ENCODE measurements at regions not wholly inside any gene's neighbourhood (a gene's known extent, or its start where the extent isn't known, plus 50 kb on each side); places are given as distances from the start of the nearest gene placed in this dataset.

DNA sequence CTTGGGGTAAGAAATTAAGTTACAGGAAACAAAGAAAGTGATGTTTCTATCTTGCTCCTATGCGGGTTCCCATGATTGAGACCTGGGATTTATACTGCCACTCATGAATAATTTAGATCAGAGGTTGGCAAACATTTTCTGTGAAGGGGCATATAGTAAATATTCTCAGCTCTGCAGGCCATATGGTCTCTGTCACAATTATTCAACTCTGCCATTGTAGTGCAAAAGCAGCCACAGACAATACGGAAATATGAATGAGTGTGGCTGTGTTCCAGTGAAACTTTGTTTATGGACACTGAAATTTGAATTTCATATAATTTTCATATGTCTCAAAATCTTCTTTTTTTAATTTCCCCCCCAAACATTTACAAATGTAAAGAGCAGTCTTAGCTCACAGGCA lies 127.2 kb downstream of the FOXD2 start:
- H3K9ac ChIP-seq, result no peak overlapping the region
- H3K4me2 ChIP-seq (ENCODE audit: low read length), result no peak overlapping the region
- no peaks in the 10 kb centered on the region for H3K36me3 ChIP-seq (ENCODE audit: control insufficient read depth, insufficient read depth, low read length)
- H3K4me1 ChIP-seq, result no peaks in the 10 kb centered on the region
- no peaks in the 10 kb centered on the region for H3K9me3 ChIP-seq (ENCODE audit: control insufficient read depth, low read length)
- no peak overlapping the region for H3K4me3 ChIP-seq (ENCODE audit: low read depth, low read length)
- no peaks in the 10 kb centered on the region for H3K27me3 ChIP-seq (ENCODE audit: control insufficient read depth, insufficient read depth, low read length)
- TF ChIP-seq, protein P1, sequence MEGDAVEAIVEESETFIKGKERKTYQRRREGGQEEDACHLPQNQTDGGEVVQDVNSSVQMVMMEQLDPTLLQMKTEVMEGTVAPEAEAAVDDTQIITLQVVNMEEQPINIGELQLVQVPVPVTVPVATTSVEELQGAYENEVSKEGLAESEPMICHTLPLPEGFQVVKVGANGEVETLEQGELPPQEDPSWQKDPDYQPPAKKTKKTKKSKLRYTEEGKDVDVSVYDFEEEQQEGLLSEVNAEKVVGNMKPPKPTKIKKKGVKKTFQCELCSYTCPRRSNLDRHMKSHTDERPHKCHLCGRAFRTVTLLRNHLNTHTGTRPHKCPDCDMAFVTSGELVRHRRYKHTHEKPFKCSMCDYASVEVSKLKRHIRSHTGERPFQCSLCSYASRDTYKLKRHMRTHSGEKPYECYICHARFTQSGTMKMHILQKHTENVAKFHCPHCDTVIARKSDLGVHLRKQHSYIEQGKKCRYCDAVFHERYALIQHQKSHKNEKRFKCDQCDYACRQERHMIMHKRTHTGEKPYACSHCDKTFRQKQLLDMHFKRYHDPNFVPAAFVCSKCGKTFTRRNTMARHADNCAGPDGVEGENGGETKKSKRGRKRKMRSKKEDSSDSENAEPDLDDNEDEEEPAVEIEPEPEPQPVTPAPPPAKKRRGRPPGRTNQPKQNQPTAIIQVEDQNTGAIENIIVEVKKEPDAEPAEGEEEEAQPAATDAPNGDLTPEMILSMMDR (IDR thresholded peaks at IDR 0.05), result no peak
- no peaks in the 10 kb centered on the region for H3K79me2 ChIP-seq
- no peak overlapping the region for H2AFZ ChIP-seq
- no peak overlapping the region for H3K27ac ChIP-seq

DNA sequence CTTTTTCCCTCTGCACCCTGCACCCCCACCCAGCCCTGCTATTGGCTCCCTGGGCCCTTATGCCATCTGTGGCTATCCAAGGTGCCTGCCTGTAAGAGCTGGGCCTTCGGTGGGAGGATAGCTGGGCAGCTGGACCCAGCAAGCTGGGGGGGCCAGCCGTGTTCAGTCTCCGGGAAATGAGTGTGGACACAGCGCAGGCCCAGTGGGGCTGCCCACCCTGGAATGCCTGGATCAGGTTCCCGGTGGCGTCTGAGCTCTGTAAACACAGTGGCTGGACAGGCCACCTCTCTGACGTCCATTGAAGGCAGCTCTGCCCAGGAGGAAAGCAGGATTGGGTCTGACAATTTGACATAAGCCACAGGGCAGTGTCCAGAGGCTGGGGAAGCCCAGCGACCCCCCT lies 127.8 kb downstream of the FOXD2 start:
- H3K27me3 ChIP-seq (ENCODE audit: control insufficient read depth, insufficient read depth, low read length), result no peaks in the 10 kb centered on the region
- H3K9ac ChIP-seq, result no peak overlapping the region
- no peak overlapping the region for H2AFZ ChIP-seq
- no peaks in the 10 kb centered on the region for H3K9me3 ChIP-seq (ENCODE audit: control insufficient read depth, low read length)
- TF ChIP-seq, protein P1 (IDR thresholded peaks at IDR 0.05), result no peak
- no peak overlapping the region for H3K27ac ChIP-seq
- no peak overlapping the region for H3K4me3 ChIP-seq (ENCODE audit: low read depth, low read length)
- H3K4me2 ChIP-seq (ENCODE audit: low read length), result no peak overlapping the region
- no peaks in the 10 kb centered on the region for H3K36me3 ChIP-seq (ENCODE audit: control insufficient read depth, insufficient read depth, low read length)
- H3K4me1 ChIP-seq, result no peaks in the 10 kb centered on the region
- H3K79me2 ChIP-seq, result no peaks in the 10 kb centered on the region

DNA sequence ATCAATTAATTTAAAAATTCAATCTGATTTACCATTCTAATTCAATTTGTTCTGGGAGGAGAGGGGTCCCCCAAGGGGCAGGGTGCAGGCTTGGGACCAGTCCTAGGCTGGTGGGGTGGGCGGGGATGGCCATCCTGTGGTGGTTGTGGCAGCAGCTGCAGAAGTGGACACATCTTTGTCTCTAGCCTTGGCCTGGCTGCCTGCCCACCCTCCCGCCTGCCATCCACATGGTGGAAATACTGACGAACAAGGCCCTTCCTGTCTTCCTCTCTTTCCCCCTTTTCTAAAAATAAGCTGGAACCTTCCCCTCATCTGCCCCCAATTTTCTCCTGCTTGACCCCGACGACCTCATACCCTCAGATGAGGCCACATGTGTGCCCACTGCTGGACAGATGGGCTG lies 130.9 kb downstream of the FOXD2 start:
- H3K4me2 ChIP-seq (ENCODE audit: low read length), result no peak overlapping the region
- H3K36me3 ChIP-seq (ENCODE audit: control insufficient read depth, insufficient read depth, low read length), result no peaks in the 10 kb centered on the region
- TF ChIP-seq, protein P1 (IDR thresholded peaks at IDR 0.05), result no peak
- no peak overlapping the region for H3K27ac ChIP-seq
- no peaks in the 10 kb centered on the region for H3K79me2 ChIP-seq
- H3K9me3 ChIP-seq (ENCODE audit: control insufficient read depth, low read length), result no peaks in the 10 kb centered on the region
- no peaks in the 10 kb centered on the region for H3K4me1 ChIP-seq
- H3K4me3 ChIP-seq (ENCODE audit: low read depth, low read length), result no peak overlapping the region
- H3K9ac ChIP-seq, result no peak overlapping the region
- no peaks in the 10 kb centered on the region for H3K27me3 ChIP-seq (ENCODE audit: control insufficient read depth, insufficient read depth, low read length)
- no peak overlapping the region for H2AFZ ChIP-seq

DNA sequence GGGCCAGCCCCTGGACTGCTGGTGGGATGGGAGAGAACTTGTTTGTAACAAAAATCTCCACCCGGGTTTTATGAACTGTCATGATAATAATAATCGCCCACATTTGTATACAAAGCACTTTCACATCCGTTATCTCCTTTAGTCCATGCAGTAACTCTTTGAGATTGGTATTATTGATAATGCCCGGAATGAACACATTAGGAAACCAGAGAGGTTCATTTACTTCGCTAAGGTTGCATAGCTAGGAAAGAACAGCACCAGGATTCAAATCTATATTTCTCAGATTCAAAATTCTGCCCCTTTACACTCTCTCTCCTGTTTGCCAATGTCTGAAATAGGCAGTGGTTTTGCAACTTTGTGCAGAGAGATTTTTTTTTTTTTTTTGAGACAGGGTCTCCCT lies 131.4 kb downstream of the FOXD2 start:
- no peaks in the 10 kb centered on the region for H3K36me3 ChIP-seq (ENCODE audit: control insufficient read depth, insufficient read depth, low read length)
- no peaks in the 10 kb centered on the region for H3K27me3 ChIP-seq (ENCODE audit: control insufficient read depth, insufficient read depth, low read length)
- TF ChIP-seq, protein P1 (IDR thresholded peaks at IDR 0.05), result no peak
- no peaks in the 10 kb centered on the region for H3K4me1 ChIP-seq
- H3K9me3 ChIP-seq (ENCODE audit: control insufficient read depth, low read length), result no peaks in the 10 kb centered on the region
- no peak overlapping the region for H2AFZ ChIP-seq
- no peak overlapping the region for H3K4me3 ChIP-seq (ENCODE audit: low read depth, low read length)
- no peak overlapping the region for H3K4me2 ChIP-seq (ENCODE audit: low read length)
- H3K9ac ChIP-seq, result no peak overlapping the region
- H3K79me2 ChIP-seq, result no peaks in the 10 kb centered on the region
- H3K27ac ChIP-seq, result no peak overlapping the region

DNA sequence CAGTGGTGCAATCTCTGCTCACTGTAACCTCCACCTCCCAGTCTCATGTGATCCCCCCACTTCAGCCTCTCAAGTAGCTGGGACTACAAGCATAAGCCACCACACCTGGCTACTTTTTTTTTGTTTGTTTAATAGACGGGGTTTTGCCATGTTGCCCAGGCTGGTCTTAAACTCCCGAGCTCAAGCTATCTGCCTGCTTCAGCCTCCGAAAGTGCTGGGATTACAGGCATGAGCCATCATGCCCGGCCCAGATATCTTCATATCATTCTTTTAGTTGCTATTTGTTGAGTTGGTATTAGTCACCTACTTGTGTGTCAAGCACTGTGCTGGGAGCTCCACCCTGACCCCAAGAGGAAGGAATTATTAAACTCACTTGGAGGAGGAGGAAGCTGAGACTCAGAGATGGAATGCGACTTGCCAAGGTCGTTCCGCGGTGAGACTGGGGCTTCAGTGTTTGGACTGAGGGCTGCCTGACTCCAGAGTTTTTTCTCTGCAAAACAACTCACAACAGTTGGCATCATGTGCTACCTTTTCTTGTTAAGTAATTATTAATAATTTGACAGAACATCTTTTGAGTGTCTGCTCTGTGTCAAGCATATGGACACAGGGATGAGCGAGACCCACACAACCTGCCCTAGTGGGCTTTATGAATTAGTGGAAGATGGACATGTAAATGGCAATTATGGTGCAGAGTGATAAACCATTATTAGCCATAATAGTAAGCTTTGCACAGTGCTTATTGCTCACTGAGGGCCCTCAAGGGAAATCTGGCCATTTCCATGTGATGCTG lies 132.0 kb downstream of the FOXD2 start:
- Histone ChIP-seq H3K9me3 (ENCODE audit: control insufficient read depth, low read length) (no peaks in the 10 kb centered on the region), H3K79me2 (no peaks in the 10 kb centered on the region), H3K27ac (no peak overlapping the region), H2AFZ (no peak overlapping the region), H3K4me2 (ENCODE audit: low read length) (no peak overlapping the region), H3K9ac (no peak overlapping the region), H3K36me3 (ENCODE audit: control insufficient read depth, insufficient read depth, low read length) (no peaks in the 10 kb centered on the region), H3K4me3 (ENCODE audit: low read depth, low read length) (no peak overlapping the region), H3K4me1 (no peaks in the 10 kb centered on the region), H3K27me3 (ENCODE audit: control insufficient read depth, insufficient read depth, low read length) (no peaks in the 10 kb centered on the region)
- TF ChIP-seq, protein P1 (IDR thresholded peaks at IDR 0.05), result peak; percentile 7
